ENCODE measurements at regions not wholly inside any gene's neighbourhood (a gene's known extent, or its start where the extent isn't known, plus 50 kb on each side); places are given as distances from the start of the nearest gene placed in this dataset.
A peak's percentile ranks its signal among the peaks of the same experiment; 100 is the strongest.

DNA sequence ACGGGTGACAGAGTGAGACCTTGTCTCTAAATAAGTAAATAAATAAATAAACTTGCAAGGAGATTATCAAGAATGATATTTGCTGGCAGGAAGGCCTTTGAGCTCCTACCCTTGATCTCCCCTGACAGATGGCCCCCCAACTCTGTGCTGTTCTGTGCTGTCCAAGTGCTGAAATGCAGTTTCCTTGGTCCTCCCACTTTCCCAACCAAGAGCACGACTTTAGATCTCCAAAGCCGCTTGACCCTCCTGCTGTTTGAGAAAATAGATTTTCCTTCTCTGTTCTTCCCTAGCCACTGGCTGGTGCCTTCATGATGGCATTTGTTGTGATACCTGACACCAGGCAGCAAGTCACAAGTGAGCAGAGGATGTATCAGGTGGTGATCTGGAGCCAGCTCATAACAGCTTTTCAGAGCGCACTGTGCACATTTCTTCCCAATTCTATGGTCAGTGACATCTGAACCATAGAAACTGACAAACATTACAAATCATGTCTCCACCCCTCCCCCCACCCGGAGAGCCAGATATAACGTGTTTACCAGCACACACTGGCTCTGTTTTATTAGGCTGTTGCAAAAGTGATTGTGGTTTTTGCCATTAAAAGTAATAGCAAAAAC lies 80.0 kb upstream of the PUM3 start:
- ATAC-seq, result peak; percentile 83
- Mint-ChIP-seq H3K4me1 (peaks cover 8% of the 10 kb centered on the region), H3K27me3 (ENCODE audit: low read depth) (no peaks in the 10 kb centered on the region), H3K36me3 (no peaks in the 10 kb centered on the region), H3K27ac (no peak overlapping the region), H3K9me3 (peaks cover 17% of the 10 kb centered on the region), H3K4me3 (no peak overlapping the region)
- POLR2A ChIA-PET, result no interaction called here
- TF ChIP-seq ZBTB21 (CRISPR knock-in tag; IDR thresholded peaks at IDR 0.05; ENCODE audit: borderline replicate concordance) (0 out of 2 replicates have a peak, but pooled peaks have one; percentile 51), TCF7 (CRISPR knock-in tag; IDR thresholded peaks at IDR 0.05; ENCODE audit: low read depth) (no peak)
- peak; percentile 16 for DNase-seq (ENCODE audit: low spot score)
- CTCF ChIA-PET, result interaction anchor here (0.8 to 1.1 kb wide), 2 partner anchors 36 to 257 kb away, joined by 3 read pairs; no protein-coding TSS in a partner anchor

DNA sequence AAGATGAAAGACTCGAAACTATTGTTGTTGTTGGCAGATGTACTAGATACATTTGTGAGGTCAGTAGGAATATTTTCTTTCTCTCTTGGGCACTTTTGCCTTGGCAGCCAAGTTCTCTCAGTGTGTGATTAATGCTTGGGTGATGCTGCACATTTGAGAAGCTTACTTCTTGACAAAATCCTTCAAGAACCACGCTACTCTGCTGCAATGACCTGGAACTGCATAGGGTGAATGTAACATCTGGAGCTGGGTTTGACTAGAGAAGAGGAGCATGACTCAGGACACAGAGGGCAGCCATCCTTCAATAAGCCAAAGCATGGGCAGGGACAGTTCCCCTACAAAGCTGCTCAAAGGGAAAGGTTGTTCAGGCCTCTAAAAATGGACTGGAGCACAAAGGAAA lies 75.5 kb upstream of the PUM3 start:
- no peak overlapping the region for H3K27ac Mint-ChIP-seq
- H3K27me3 Mint-ChIP-seq (ENCODE audit: low read depth), result no peaks in the 10 kb centered on the region
- H3K36me3 Mint-ChIP-seq, result no peaks in the 10 kb centered on the region
- TF ChIP-seq CBFB (CRISPR knock-in tag; IDR thresholded peaks at IDR 0.05; ENCODE audit: low read depth) (no peak), RELA (CRISPR knock-in tag; IDR thresholded peaks at IDR 0.05; ENCODE audit: borderline replicate concordance) (no peak), HMGA2 (CRISPR knock-in tag; IDR thresholded peaks at IDR 0.05) (no peak)
- TF ChIP-seq, protein P1, sequence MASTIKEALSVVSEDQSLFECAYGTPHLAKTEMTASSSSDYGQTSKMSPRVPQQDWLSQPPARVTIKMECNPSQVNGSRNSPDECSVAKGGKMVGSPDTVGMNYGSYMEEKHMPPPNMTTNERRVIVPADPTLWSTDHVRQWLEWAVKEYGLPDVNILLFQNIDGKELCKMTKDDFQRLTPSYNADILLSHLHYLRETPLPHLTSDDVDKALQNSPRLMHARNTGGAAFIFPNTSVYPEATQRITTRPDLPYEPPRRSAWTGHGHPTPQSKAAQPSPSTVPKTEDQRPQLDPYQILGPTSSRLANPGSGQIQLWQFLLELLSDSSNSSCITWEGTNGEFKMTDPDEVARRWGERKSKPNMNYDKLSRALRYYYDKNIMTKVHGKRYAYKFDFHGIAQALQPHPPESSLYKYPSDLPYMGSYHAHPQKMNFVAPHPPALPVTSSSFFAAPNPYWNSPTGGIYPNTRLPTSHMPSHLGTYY (CRISPR knock-in tag; IDR thresholded peaks at IDR 0.05), result no peak
- H3K4me3 Mint-ChIP-seq, result no peak overlapping the region
- H3K4me1 Mint-ChIP-seq, result 0 out of 2 replicates have a peak, but pooled peaks cover 3% of the 10 kb centered on the region
- CTCF ChIA-PET, result interaction anchor here (1.3 kb wide), 1 partner anchor 61 kb away, joined by 3 read pairs; no protein-coding TSS in a partner anchor
- H3K9me3 Mint-ChIP-seq, result no peaks in the 10 kb centered on the region
- ATAC-seq (no peak), DNase-seq (ENCODE audit: low spot score) (no peak)
- POLR2A ChIA-PET, result no interaction called here

DNA sequence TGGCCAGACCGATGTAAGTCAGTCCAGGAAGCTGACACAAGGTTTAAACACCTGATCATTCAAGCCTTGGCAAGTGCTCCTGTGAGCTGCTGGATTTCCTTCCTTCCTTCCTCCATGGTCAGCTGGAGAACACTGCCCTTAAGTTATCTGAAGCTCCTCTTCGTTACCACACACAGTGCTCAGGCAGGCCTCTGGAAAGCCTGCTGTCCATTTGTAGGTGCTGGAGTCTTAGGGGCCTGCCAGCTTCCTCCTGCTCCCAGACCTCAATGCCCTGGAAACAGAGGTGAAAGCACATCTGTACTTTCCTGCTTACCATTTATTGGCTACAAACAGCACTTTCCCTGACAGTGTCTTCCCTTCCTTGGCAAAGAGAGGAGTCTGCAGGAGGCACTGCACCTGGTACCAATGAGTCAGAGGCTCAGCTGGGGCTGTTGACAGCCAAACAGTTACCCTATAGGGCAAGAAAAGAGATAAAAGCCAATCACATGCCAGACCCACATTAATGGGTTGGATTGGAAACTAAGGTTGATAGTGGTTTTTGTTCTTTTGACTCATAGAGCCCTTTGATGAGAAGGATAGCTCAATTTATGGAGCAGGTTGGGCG lies 72.6 kb upstream of the PUM3 start:
- Mint-ChIP-seq H3K4me3 (no peak overlapping the region), H3K4me1 (no peaks in the 10 kb centered on the region), H3K9me3 (no peaks in the 10 kb centered on the region), H3K27ac (no peak overlapping the region), H3K27me3 (ENCODE audit: low read depth) (no peaks in the 10 kb centered on the region; the same call in 1 of the 2 replicates), H3K36me3 (no peaks in the 10 kb centered on the region)
- CTCF ChIA-PET, result no interaction called here
- ATAC-seq, result peak; percentile 60
- no peak for DNase-seq (ENCODE audit: low spot score)
- TF ChIP-seq SMAD3 (CRISPR knock-in tag; IDR thresholded peaks at IDR 0.05; ENCODE audit: borderline replicate concordance), result no peak
- no peak for TF ChIP-seq ZNF423 (CRISPR knock-in tag; IDR thresholded peaks at IDR 0.05)
- TF ChIP-seq MXD4 (CRISPR knock-in tag; IDR thresholded peaks at IDR 0.05; ENCODE audit: borderline replicate concordance), result no peak
- TF ChIP-seq ZNF121 (CRISPR knock-in tag; IDR thresholded peaks at IDR 0.05), result no peak
- TF ChIP-seq NR3C1 (CRISPR knock-in tag; conservative IDR thresholded peaks at IDR 0.05; ENCODE audit: low read depth), result no peak
- TF ChIP-seq, protein P2, sequence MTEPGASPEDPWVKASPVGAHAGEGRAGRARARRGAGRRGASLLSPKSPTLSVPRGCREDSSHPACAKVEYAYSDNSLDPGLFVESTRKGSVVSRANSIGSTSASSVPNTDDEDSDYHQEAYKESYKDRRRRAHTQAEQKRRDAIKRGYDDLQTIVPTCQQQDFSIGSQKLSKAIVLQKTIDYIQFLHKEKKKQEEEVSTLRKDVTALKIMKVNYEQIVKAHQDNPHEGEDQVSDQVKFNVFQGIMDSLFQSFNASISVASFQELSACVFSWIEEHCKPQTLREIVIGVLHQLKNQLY (CRISPR knock-in tag; IDR thresholded peaks at IDR 0.05), result no peak
- TF ChIP-seq FOXP1 (CRISPR knock-in tag; IDR thresholded peaks at IDR 0.05; ENCODE audit: borderline replicate concordance), result no peak
- TF ChIP-seq, protein P3, sequence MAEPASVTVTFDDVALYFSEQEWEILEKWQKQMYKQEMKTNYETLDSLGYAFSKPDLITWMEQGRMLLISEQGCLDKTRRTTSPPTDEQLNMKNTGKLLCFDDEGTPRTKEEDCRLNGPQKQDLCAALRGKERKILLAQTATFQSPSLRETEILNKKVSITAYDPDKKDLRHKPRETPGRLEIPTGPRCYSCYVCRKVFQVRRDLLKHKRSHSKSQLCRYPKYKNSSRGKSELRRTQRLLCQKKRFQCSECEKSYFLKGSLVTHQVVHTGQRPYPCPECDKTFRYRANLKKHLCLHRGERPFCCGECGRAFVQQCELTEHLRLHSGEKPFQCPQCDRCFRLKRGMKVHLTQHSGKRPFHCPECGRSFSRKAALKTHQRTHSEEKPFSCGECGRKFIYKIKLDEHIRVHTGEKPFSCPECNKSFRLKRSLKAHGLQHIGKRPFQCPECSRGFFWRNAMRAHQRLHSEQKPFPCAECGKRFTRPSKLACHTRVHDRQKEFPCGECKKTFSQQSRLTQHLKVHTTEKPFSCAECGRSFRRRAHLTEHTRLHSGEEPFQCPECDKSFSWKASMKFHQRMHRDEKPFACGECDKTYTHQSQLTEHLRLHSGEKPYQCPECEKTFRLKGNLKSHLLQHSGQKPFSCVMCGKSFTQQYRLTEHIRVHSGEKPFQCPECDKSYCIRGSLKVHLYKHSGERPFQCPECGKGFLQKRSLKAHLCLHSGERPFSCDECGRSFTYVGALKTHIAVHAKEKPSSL (CRISPR knock-in tag; conservative IDR thresholded peaks at IDR 0.05), result no peak
- TF ChIP-seq, protein P4, sequence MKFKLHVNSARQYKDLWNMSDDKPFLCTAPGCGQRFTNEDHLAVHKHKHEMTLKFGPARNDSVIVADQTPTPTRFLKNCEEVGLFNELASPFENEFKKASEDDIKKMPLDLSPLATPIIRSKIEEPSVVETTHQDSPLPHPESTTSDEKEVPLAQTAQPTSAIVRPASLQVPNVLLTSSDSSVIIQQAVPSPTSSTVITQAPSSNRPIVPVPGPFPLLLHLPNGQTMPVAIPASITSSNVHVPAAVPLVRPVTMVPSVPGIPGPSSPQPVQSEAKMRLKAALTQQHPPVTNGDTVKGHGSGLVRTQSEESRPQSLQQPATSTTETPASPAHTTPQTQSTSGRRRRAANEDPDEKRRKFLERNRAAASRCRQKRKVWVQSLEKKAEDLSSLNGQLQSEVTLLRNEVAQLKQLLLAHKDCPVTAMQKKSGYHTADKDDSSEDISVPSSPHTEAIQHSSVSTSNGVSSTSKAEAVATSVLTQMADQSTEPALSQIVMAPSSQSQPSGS (CRISPR knock-in tag; IDR thresholded peaks at IDR 0.05; ENCODE audit: borderline replicate concordance, low read depth), result no peak
- TF ChIP-seq GABPB1 (CRISPR knock-in tag; IDR thresholded peaks at IDR 0.05), result no peak
- POLR2A ChIA-PET, result no interaction called here

Measured in WTC11 (cell line).